GM21515 (cell line): ENCODE measurements at regions not wholly inside any gene's neighbourhood (a gene's known extent, or its start where the extent isn't known, plus 50 kb on each side); places are given as distances from the start of the nearest gene placed in this dataset.
A peak's percentile ranks its signal among the peaks of the same experiment; 100 is the strongest.
"Not testable (repeated sequence)": the region's sequence is repeated elsewhere in the genome, so short reads cannot be mapped to it uniquely, and the experiment has no call there.

Source experiments
- ATAC-seq: cut with Tn5 transposase; IDR thresholded peaks from one replicate; pipeline ENCODE4 v1.9.1; 2021; ENCODE audit not compliant: unreplicated experiment

GRCh38 chr1:178020968-178021640 is 51.2 kb upstream of the SEC16B start:
- no peak for ATAC-seq

- ATAC-seq: no peak
These were observed 52.1 kb upstream of the SEC16B start for GRCh38 chr1:178021950-178022349.

- ATAC-seq: no peak
These were observed 53.3 kb upstream of the SEC16B start for GRCh38 chr1:178023181-178023618.

GRCh38 chr1:178024504-178024903 is 54.6 kb upstream of the SEC16B start:
- ATAC-seq: no peak

GRCh38 chr1:178025613-178026356 is 55.9 kb upstream of the SEC16B start:
- no peak for ATAC-seq

GRCh38 chr1:178028841-178029481 is 59.1 kb upstream of the SEC16B start:
- ATAC-seq: no peak

GRCh38 chr1:178030467-178030866 is 60.6 kb upstream of the SEC16B start:
- ATAC-seq: no peak

- ATAC-seq: peak; percentile 88
These were observed 62.0 kb upstream of the RASAL2 start for GRCh38 chr1:178031856-178032320.

GRCh38 chr1:178033019-178033418 is 60.9 kb upstream of the RASAL2 start:
- no peak for ATAC-seq

- ATAC-seq: no peak
These were observed 59.2 kb upstream of the RASAL2 start for GRCh38 chr1:178034676-178035075.

- ATAC-seq: no peak
These were observed 57.8 kb upstream of the RASAL2 start for GRCh38 chr1:178036090-178036489.

- no peak for ATAC-seq
These were observed 56.2 kb upstream of the RASAL2 start for GRCh38 chr1:178037510-178038253.

- no peak for ATAC-seq
These were observed 55.5 kb upstream of the RASAL2 start for GRCh38 chr1:178038372-178038771.

- ATAC-seq: no peak
These were observed 54.0 kb upstream of the RASAL2 start for GRCh38 chr1:178039891-178040290.

- ATAC-seq: not testable (repeated sequence)
These were observed 50.0 kb upstream of the RASAL2 start for GRCh38 chr1:178043940-178044339.
